GM23248 (cell line): ENCODE measurements at regions not wholly inside any gene's neighbourhood (a gene's known extent, or its start where the extent isn't known, plus 50 kb on each side); places are given as distances from the start of the nearest gene placed in this dataset.
A peak's percentile ranks its signal among the peaks of the same experiment; 100 is the strongest.

Source experiments
- DNase-seq: peaks from one replicate; pipeline ENCODE4 v3.0.0-alpha.2; 2015
- H2AFZ ChIP-seq: fragments of 200-600 bp; sonication (generic); 2 replicates; pipeline ENCODE4 v1.6.1; 2016; ENCODE audit warnings: antibody characterized with exemption
- H3F3A ChIP-seq: fragments of 200-600 bp; sonication (generic); 2 replicates; pipeline ENCODE4 v1.6.1; 2016; ENCODE audit warnings: mild to moderate bottlenecking, antibody characterized with exemption, mixed run types; ENCODE audit not compliant: insufficient read depth
- H3K27ac ChIP-seq: fragments of 200-600 bp; sonication (generic); 2 replicates; pipeline ENCODE4 v1.5.1; 2016; ENCODE audit warnings: mild to moderate bottlenecking
- H3K27me3 ChIP-seq: fragments of 200-600 bp; sonication (generic); replicated peaks from 2 replicates; pipeline ENCODE4 v1.6.1; 2016; ENCODE audit warnings: mild to moderate bottlenecking; ENCODE audit not compliant: insufficient read depth
- H3K36me3 ChIP-seq: fragments of 200-600 bp; sonication (generic); 2 replicates; pipeline ENCODE4 v1.6.1; 2016; ENCODE audit warnings: low read depth, mild to moderate bottlenecking
- H3K4me1 ChIP-seq: fragments of 200-600 bp; sonication (generic); 2 replicates; pipeline ENCODE4 v1.6.1; 2016; ENCODE audit warnings: mild to moderate bottlenecking; ENCODE audit not compliant: insufficient read depth
- H3K4me2 ChIP-seq: fragments of 200-600 bp; sonication (generic); one replicate; pipeline ENCODE4 v1.6.1; 2016; ENCODE audit warnings: mild to moderate bottlenecking; ENCODE audit not compliant: unreplicated experiment
- H3K4me3 ChIP-seq: fragments of 200-600 bp; sonication (generic); 2 replicates; pipeline ENCODE4 v1.5.1; 2016; ENCODE audit warnings: mild to moderate bottlenecking
- H3K79me2 ChIP-seq: fragments of 200-600 bp; sonication (generic); 2 replicates; pipeline ENCODE4 v1.6.1; 2016; ENCODE audit warnings: mild to moderate bottlenecking; ENCODE audit not compliant: insufficient read depth
- H3K9ac ChIP-seq: fragments of 200-600 bp; sonication (generic); 2 replicates; pipeline ENCODE4 v1.6.1; 2016; ENCODE audit warnings: mild to moderate bottlenecking
- H3K9me2 ChIP-seq: fragments of 200-600 bp; sonication (generic); 2 replicates; pipeline ENCODE4 v1.6.1; 2016; ENCODE audit warnings: mixed run types, mild to moderate bottlenecking, moderate library complexity; ENCODE audit not compliant: insufficient read depth
- H3K9me3 ChIP-seq: fragments of 200-600 bp; sonication (generic); one replicate; pipeline ENCODE4 v1.6.1; 2017; ENCODE audit warnings: low read depth
- H4K20me1 ChIP-seq: fragments of 200-600 bp; sonication (generic); 2 replicates; pipeline ENCODE4 v1.6.0; 2016; ENCODE audit not compliant: insufficient read depth
- EZH2 ChIP-seq: fragments of 200-600 bp; sonication (generic); IDR thresholded peaks from 2 replicates; pipeline ENCODE4 v1.6.1; 2018; ENCODE audit warnings: antibody characterized with exemption, mild to moderate bottlenecking; ENCODE audit not compliant: insufficient read depth, poor library complexity, severe bottlenecking
- EZH2phosphoT487 ChIP-seq: fragments of 200-600 bp; sonication (generic); IDR thresholded peaks from 2 replicates; pipeline ENCODE4 v1.6.1; 2018; ENCODE audit warnings: antibody characterized with exemption, moderate library complexity, mild to moderate bottlenecking, low read depth; ENCODE audit not compliant: insufficient read depth
- WGBS, 2 experiments: methylation state at CpG; one replicate each; pipeline ENCODE4 v1.1.6; 2015 to 2017; ENCODE audit warnings: low lambda C conversion rate in 2 of 2, low coverage in 1 of 2; ENCODE audit errors: missing lambda C conversion rate in 2 of 2; 5-methylcytosine and 5-hydroxymethylcytosine counted together
- in situ Hi-C: fragments of 300-500 bp; cut with MboI; formaldehyde crosslinking; loops from 2 replicates; pipeline ENCODE4 v1.15.0; 2020

- Histone ChIP-seq H3K27me3 (no peaks in the 10 kb centered on the region; the same call in 1 of the 2 replicates), H3K9me2 (no peaks in the 10 kb centered on the region), H3K27ac (no peak overlapping the region), H3K4me3 (no peak overlapping the region), H3K9me3 (no peaks in the 10 kb centered on the region), H3K79me2 (no peaks in the 10 kb centered on the region), H4K20me1 (no peaks in the 10 kb centered on the region), H3F3A (no peaks in the 10 kb centered on the region), H3K4me2 (no peak overlapping the region), H3K9ac (no peak overlapping the region), H2AFZ (no peak overlapping the region), H3K36me3 (no peaks in the 10 kb centered on the region), H3K4me1 (no peaks in the 10 kb centered on the region)
- in situ Hi-C loops = no loop called here
- TF ChIP-seq EZH2 = no peak
- TF ChIP-seq EZH2phosphoT487 = no peak
- 65 to 79% methylated on average over 1 of the region's 1 CpG for WGBS, 2 experiments
- peak; percentile 15 for DNase-seq
Observed at GRCh38 chr5:39906146-39906545, 481.4 kb upstream of the DAB2 start.

- no peaks in the 10 kb centered on the region for H3K79me2 ChIP-seq
- H2AFZ ChIP-seq = no peak overlapping the region
- in situ Hi-C loops = no loop called here
- no peaks in the 10 kb centered on the region for H3K36me3 ChIP-seq
- no peak overlapping the region for H3K4me2 ChIP-seq
- H3K9me3 ChIP-seq = no peaks in the 10 kb centered on the region
- H3K27ac ChIP-seq = no peak overlapping the region
- WGBS, 2 experiments = 65 to 73% methylated on average over 4 of the region's 4 CpGs
- H3K4me1 ChIP-seq = no peaks in the 10 kb centered on the region
- H3F3A ChIP-seq = no peaks in the 10 kb centered on the region
- H3K9me2 ChIP-seq = no peaks in the 10 kb centered on the region
- H4K20me1 ChIP-seq = no peaks in the 10 kb centered on the region
- TF ChIP-seq EZH2 = no peak
- no peaks in the 10 kb centered on the region; the same call in 1 of the 2 replicates for H3K27me3 ChIP-seq
- H3K9ac ChIP-seq = no peak overlapping the region
- DNase-seq = no peak
- H3K4me3 ChIP-seq = no peak overlapping the region
Observed at GRCh38 chr5:39905356-39905755, 480.6 kb upstream of the DAB2 start.

GRCh38 chr5:39902626-39903025, 477.8 kb upstream of the DAB2 start:
- Histone ChIP-seq H4K20me1 (no peaks in the 10 kb centered on the region), H3K9me2 (no peaks in the 10 kb centered on the region), H3K27ac (no peak overlapping the region), H3K9ac (no peak overlapping the region), H3K79me2 (no peaks in the 10 kb centered on the region), H3K4me3 (no peak overlapping the region), H3K36me3 (no peaks in the 10 kb centered on the region), H3K4me2 (no peak overlapping the region), H3K4me1 (no peaks in the 10 kb centered on the region), H2AFZ (no peak overlapping the region), H3K9me3 (no peaks in the 10 kb centered on the region), H3K27me3 (no peaks in the 10 kb centered on the region; the same call in 1 of the 2 replicates), H3F3A (no peaks in the 10 kb centered on the region)
- DNase-seq = no peak
- in situ Hi-C loops = no loop called here
- no peak for TF ChIP-seq EZH2
- TF ChIP-seq EZH2phosphoT487 = no peak
- WGBS, 2 experiments = 52 to 60% methylated on average over 2 of the region's 2 CpGs

GRCh38 chr5:39898731-39899130, 474.0 kb upstream of the DAB2 start:
- H2AFZ ChIP-seq = no peak overlapping the region
- DNase-seq = no peak
- WGBS, 2 experiments = 48 to 75% methylated on average over 1 of the region's 1 CpG

GRCh38 chr5:39896706-39897105, 471.9 kb upstream of the DAB2 start:
- 85 to 88% methylated on average over 5 of the region's 5 CpGs for WGBS, 2 experiments

More at GRCh38 chr5:39898731-39899130, 474.0 kb upstream of the DAB2 start:
- Histone ChIP-seq H4K20me1 (no peaks in the 10 kb centered on the region), H3K27ac (no peak overlapping the region), H3K4me3 (no peak overlapping the region), H3K79me2 (no peaks in the 10 kb centered on the region), H3K9me3 (no peaks in the 10 kb centered on the region), H3K4me1 (no peaks in the 10 kb centered on the region), H3F3A (no peaks in the 10 kb centered on the region), H3K27me3 (no peaks in the 10 kb centered on the region; the same call in 1 of the 2 replicates), H3K9me2 (no peaks in the 10 kb centered on the region), H3K4me2 (no peak overlapping the region), H3K36me3 (no peaks in the 10 kb centered on the region), H3K9ac (no peak overlapping the region)
- TF ChIP-seq EZH2 = no peak
- TF ChIP-seq EZH2phosphoT487 = no peak
- in situ Hi-C loops = no loop called here

More at GRCh38 chr5:39896706-39897105, 471.9 kb upstream of the DAB2 start:
- H3K4me2 ChIP-seq = no peak overlapping the region
- H3K4me1 ChIP-seq = peaks cover 13% of the 10 kb centered on the region
- H3K9ac ChIP-seq = no peak overlapping the region
- no peak for TF ChIP-seq EZH2phosphoT487
- TF ChIP-seq EZH2 = no peak
- no peaks in the 10 kb centered on the region for H3K9me2 ChIP-seq
- no peaks in the 10 kb centered on the region for H4K20me1 ChIP-seq
- H3F3A ChIP-seq = peaks cover 9% of the 10 kb centered on the region; the same call in 1 of the 2 replicates
- no peaks in the 10 kb centered on the region for H3K9me3 ChIP-seq
- no peaks in the 10 kb centered on the region for H3K79me2 ChIP-seq
- H3K27me3 ChIP-seq = no peaks in the 10 kb centered on the region
- no peak for DNase-seq
- in situ Hi-C loops = no loop called here
- H3K36me3 ChIP-seq = no peaks in the 10 kb centered on the region
- H3K4me3 ChIP-seq = no peak overlapping the region
- no peak overlapping the region for H2AFZ ChIP-seq
- no peak overlapping the region for H3K27ac ChIP-seq
